CD4-positive, alpha-beta T cell treated with Interleukin-4 for 4 hours (primary cell): ENCODE measurements at regions not wholly inside any gene's neighbourhood (a gene's known extent, or its start where the extent isn't known, plus 50 kb on each side); places are given as distances from the start of the nearest gene placed in this dataset.

Experiments used
- DNase-seq: peaks from one replicate; pipeline ENCODE4 v3.0.0-alpha.2; 2020

GRCh38 chr3:115486880-115487279 is 136.4 kb upstream of the GAP43 start:
- no peak for DNase-seq

- DNase-seq: no peak
Measured at GRCh38 chr3:115487968-115488367, 135.3 kb upstream of the GAP43 start.

GRCh38 chr3:115488409-115488808 is 134.9 kb upstream of the GAP43 start:
- no peak for DNase-seq

GRCh38 chr3:115494826-115495225 is 128.5 kb upstream of the GAP43 start:
- no peak for DNase-seq

DNA sequence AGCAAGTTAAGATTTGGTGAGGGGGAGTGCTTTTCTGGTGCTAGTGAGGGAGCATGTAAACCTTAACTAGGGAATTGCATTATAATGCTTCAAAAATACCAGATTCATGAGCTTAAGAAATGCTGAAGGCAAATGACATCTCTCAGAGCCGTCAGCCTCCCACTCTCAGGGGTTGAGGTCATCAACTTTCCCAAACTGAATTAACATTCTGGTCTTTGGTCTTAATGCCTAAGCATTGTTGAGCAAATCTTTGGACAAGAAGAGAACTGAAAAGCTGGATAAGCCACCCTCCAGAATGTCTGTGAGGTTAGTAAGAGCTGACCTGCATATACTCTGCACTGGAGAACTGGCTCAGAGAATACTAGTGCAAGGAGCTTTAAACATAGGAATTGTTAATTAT is 124.9 kb upstream of the GAP43 start:
- no peak for DNase-seq

- no peak for DNase-seq
Measured at GRCh38 chr3:115498898-115499297, 124.4 kb upstream of the GAP43 start.

- DNase-seq: no peak
Measured at GRCh38 chr3:115499666-115500065, 123.6 kb upstream of the GAP43 start.

GRCh38 chr3:115500795-115501194 is 122.5 kb upstream of the GAP43 start:
- DNase-seq: no peak

- no peak for DNase-seq
Measured at GRCh38 chr3:115502128-115502527, 121.2 kb upstream of the GAP43 start.

DNA sequence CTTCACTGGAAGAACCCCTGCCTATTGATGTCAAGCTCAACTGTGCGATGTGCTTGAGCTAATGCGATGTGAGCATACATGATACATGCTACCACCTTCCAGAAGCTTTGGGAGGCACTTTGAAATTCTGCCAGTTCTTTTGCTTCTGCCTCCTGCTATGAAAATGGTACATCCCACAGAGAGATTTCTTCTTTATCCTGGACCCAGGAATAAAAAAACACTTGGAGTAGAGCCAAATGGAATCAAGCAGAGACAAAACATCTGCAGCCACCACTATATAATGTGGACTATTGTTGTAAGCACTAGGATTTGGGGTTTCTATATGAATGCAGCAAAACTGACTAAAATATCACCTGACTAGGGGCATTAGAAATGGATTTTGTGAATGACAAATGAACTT is 119.9 kb upstream of the GAP43 start:
- DNase-seq: no peak

DNA sequence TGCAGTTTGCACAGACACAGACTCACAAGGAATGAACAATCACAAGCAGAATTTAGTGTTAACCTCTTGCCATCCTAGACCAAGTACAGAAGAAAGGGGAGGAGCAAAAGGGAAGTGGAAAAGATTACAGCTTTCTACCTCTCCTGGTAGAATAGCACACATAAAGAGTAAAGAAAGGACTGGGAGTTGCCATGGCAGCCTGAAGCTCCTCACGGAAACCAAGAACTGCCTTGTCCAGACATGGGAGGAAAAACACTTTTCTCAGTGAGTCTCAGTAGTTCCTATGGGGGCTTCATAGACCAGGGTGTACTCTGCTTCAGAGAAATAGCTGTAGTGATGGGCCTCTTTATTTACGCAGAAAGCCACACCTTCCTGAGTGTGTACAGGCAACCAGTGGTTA is 114.7 kb upstream of the GAP43 start:
- DNase-seq: no peak

DNA sequence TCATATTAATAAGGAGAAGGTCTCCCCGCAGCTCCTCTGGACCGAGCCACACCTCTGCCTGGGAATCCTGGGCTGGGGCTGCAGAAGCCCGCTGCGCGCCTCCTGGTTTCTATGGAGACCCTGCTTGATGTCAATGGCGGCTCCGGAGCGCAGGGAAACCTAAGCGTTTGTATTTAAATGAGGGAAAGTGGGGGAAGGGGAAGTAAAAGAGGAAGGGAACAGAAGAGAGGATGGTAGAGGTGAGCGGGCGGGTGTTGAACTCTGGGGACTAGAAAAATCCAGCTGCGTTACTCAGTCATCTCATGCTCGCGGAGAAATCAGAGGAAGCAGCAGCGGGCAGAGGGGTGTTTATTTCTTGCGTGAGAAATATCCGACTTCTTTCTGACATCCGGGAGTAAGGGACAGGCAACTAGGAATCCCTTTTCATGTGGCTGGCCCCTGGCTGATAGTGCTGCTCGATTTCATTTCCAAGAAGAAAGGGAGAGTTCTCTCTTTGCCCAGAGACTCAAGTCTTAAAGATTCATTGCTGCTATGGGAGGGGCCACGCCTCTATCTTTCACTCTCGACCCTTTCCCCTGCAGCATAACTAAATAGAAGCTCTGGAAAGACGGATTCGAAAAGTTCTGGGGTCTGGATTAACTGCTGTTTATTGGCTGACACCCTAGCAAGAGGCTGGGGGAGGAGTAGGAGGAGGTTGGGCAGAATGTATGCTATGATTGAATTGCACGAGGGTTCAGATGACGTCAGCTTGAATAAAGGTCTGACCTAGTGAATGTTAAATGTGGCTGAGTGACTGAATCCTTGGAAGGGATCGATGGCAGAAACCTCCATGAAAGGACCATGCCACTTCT is 110.5 kb upstream of the GAP43 start:
- peak; percentile 19 for DNase-seq

DNA sequence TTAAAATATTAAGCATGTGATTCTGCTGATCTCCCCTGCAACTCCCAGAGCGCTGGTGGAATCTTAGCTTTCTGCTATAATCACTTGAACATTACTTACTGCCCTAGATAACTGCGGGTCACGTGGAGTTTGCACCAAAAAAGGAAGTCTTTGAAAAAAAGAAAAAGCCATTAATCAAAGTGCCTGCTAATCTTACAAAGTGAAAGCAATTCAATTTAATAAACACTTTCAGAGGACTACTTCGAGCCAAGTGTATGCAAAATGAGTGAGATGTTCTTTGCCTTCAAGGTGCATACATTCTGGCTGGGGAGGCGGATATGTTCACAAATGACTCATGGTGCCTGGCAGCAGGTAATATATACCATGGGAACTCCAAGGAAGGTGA is 109.9 kb upstream of the GAP43 start:
- DNase-seq: peak; percentile 38

- no peak for DNase-seq
Measured at GRCh38 chr3:115517457-115518050, 105.8 kb upstream of the GAP43 start.

DNA sequence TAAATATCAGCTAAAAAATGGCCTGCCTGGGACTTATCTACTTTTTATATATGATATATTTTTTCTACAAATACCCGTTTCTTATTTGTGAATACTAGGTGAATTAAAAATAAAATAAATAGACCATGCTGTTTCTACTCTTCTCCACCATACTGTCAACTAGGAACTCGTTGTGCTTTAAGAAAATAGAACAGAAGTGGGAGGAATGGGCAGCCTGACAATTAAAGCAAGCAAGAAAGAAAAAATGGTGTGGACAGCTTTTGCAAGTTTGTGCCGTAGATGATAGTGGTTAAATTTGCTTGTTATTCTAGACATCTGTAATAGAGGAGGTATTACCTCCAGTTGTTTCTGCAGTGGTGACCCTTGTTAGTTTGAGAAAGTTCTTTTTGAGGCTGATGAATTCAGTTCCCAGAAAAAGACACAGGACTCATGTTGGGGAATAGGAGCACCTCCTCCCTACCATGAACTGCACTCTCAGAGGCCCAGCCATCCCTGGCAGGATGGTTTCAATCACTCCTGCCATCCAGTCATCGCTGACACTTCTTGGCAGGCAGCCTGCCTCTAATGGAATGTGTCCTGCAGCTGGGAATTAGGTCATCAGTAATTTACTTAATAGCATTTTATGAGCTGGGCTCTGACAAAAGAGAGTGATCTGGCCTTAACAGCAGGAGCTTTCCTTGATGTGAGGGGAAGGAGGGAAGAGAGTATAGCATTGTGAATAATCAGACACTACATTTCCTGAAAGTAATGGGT is 105.0 kb upstream of the GAP43 start:
- no peak for DNase-seq

- no peak for DNase-seq
Measured at GRCh38 chr3:115520241-115520640, 103.1 kb upstream of the GAP43 start.

- DNase-seq: no peak
Measured at GRCh38 chr3:115520651-115521245, 102.6 kb upstream of the GAP43 start.

GRCh38 chr3:115523458-115523857 is 99.9 kb upstream of the GAP43 start:
- DNase-seq: no peak

GRCh38 chr3:115524549-115524948 is 98.8 kb upstream of the GAP43 start:
- DNase-seq: no peak

GRCh38 chr3:115525731-115526130 is 97.6 kb upstream of the GAP43 start:
- no peak for DNase-seq

DNA sequence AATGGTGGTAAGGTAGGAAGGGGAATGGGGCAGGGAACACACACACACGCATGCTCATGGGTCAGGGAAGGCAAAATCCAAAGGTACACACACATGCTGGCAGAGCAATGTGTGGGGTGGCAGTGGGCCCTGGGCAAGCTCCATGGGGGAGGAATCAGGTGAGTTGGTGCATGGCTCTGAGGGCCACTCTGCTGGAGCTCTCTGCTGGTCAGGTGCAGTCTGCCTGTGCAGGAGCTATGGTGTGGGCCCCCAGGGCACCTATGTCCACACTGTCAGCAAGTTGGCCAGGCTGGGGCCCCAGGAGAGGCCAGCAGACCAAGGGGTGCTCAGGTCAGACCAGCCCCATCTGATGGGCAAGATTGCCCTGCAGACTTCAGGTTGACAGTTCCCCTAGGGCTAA is 90.1 kb upstream of the GAP43 start:
- no peak for DNase-seq

DNA sequence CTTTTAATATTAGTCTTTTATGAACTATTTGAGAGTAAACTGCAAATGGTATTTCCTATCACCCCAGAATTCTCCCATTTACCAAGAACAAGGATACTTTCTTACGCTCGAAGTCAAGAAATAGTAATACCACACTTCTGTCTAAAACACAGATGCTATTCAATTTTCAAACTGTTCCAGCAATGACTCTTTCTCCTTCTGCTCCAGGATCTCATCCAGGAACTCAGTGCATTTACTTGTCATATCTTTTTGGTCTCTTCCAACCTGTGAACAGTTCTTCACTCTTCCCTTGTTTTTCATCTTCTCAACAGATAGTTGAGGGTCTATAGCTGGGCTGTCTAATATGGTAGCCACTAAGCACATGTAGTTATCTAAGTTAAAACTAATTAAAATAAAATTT is 87.1 kb upstream of the GAP43 start:
- DNase-seq: no peak

DNA sequence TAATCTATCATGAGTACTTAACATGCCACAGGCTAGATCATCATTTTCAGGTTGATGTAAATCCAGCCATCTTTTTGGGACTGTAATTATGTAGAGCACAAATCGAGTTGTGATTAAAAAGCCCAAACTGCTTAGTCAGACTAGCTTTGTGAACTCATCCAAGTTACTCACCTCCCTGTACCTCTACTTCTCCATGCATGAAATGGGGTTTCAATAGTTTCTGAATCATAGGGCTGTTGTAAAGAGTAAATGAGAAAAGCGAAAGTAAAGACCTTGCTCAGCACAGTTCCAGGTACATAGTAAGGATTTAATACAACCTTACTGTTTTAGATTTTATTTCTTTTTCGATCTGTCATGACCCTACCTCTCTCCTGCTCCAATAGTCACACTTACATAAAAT is 85.6 kb upstream of the GAP43 start:
- no peak for DNase-seq

DNA sequence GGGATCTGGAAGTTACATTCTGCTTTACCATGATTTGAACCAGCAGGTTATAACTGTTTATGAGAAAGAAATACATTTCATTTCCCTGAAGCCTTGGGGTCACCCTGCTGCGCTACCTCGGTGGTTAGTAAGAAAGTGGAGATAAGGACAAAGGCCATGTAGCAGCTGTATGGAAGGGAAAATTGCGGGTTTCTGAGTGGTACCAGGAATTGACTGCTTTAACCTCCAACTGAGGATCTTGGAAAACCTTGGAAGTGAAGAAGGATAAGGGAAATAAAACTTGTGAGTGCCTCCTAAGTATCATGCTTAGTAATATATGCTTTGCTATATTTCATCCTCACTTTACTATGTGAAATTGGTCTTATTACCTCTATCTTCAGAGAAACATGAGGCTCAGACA is 76.1 kb upstream of the GAP43 start:
- no peak for DNase-seq
